HCT116 (cell line): ENCODE measurements at regions not wholly inside any gene's neighbourhood (a gene's known extent, or its start where the extent isn't known, plus 50 kb on each side); places are given as distances from the start of the nearest gene placed in this dataset.

Experiments used
- ATAC-seq: fragments of 200-7000 bp; cut with Tn5 transposase; 2 replicates; pipeline ENCODE4 v1.9.1; 2020; ENCODE audit warnings: mild to moderate bottlenecking, moderate library complexity
- BruUV-seq: library from RNA; stranded (reverse); fragments of 400-500 nt; replicated peaks from 2 replicates; lab custom pipeline; 2021; lab: Mats Ljungman, UMichigan
- CTCF ChIA-PET: fragments of 300-600 bp; sonication (Branson Sonifier 250); formaldehyde crosslinking; loops from one replicate; lab custom pipeline; 2021; ENCODE audit warnings: antibody characterized with exemption; lab: Charles Lee
- POLR2A ChIA-PET: fragments of 300-600, 350-600 bp; sonication (Branson Sonifier 250); formaldehyde crosslinking; loops from one replicate; lab custom pipeline; 2021; ENCODE audit warnings: antibody characterized with exemption; lab: Charles Lee
- RAD21 ChIA-PET, 2 experiments: fragments of 300-600 bp; sonication (Branson Sonifier 250); formaldehyde crosslinking; loops; one replicate each; lab custom pipeline; 2023; ENCODE audit warnings: low total read pairs in 2 of 2; ENCODE audit not compliant: uncharacterized antibody in 2 of 2, unreplicated experiment in 2 of 2, low non-redundant PET in 1 of 2; lab: Charles Lee
- DNase-seq: peaks from one replicate; pipeline ENCODE4 v3.0.0-alpha.2; 2010; ENCODE audit warnings: low read depth, low spot score
- H2AFZ ChIP-seq: fragments of 200-600 bp; shearing (Covaris generic), sonication (generic); 2 replicates; pipeline ENCODE4 v1.6.1; 2017; ENCODE audit warnings: low read depth, mixed run types, mixed read lengths, antibody characterized with exemption, low read length; ENCODE audit not compliant: poor library complexity, severe bottlenecking
- H3K27ac ChIP-seq: 2 replicates; pipeline ENCODE4 v1.5.1; 2012; ENCODE audit warnings: low read depth, low read length
- H3K27me3 ChIP-seq: fragments of 200-600 bp; sonication (generic); 2 replicates; pipeline ENCODE4 v1.6.1; 2016; ENCODE audit warnings: mixed run types, low read length, mixed read lengths; ENCODE audit not compliant: insufficient read depth
- H3K36me3 ChIP-seq, 2 experiments: fragments of 200-500 bp in 1 of 2; fragments of 200-600 bp in 1 of 2; sonication (Bioruptor generic) in 1 of 2; sonication (generic) in 1 of 2; 2 replicates each; pipeline versions ENCODE4 v1.5.1 to v1.6.1; 2014 to 2016; ENCODE audit warnings: low read length in 2 of 2, inconsistent platforms in 1 of 2, mixed read lengths in 1 of 2, mixed run types in 1 of 2; ENCODE audit not compliant: insufficient read depth in 2 of 2, control insufficient read depth in 1 of 2
- H3K4me1 ChIP-seq, 2 experiments: fragments of 200-600 bp in 1 of 2; sonication (generic) in 1 of 2; 2 replicates each; pipeline versions ENCODE4 v1.5.1 to v1.6.1; 2012 to 2017; ENCODE audit warnings: low read length in 2 of 2, inconsistent platforms in 1 of 2, mild to moderate bottlenecking in 1 of 2, mixed read lengths in 1 of 2, mixed run types in 1 of 2, moderate library complexity in 1 of 2; ENCODE audit not compliant: insufficient read depth in 2 of 2, control insufficient read depth in 1 of 2
- H3K4me2 ChIP-seq: fragments of 200-600 bp; sonication (generic); 2 replicates; pipeline ENCODE4 v1.6.1; 2017; ENCODE audit warnings: mixed run types, low read length, mixed read lengths
- H3K4me3 ChIP-seq, 2 experiments: fragments of 200-600 bp in 1 of 2; sonication (generic) in 1 of 2; replicated peaks in 1 of 2; 2 replicates each; pipeline ENCODE4 v1.5.1; 2011 to 2016; ENCODE audit warnings: low read length in 2 of 2, control low read depth in 1 of 2, low read depth in 1 of 2, mild to moderate bottlenecking in 1 of 2, mixed read lengths in 1 of 2, mixed run types in 1 of 2
- H3K79me2 ChIP-seq: fragments of 200-600 bp; sonication (generic); 2 replicates; pipeline ENCODE4 v1.6.1; 2017; ENCODE audit warnings: mild to moderate bottlenecking, mixed run types, low read length, moderate library complexity, mixed read lengths; ENCODE audit not compliant: insufficient read depth
- H3K9ac ChIP-seq: fragments of 200-600 bp; sonication (generic); 2 replicates; pipeline ENCODE4 v1.6.1; 2016; ENCODE audit warnings: low read length, mixed read lengths
- H3K9me2 ChIP-seq: fragments of 200-600 bp; sonication (generic), shearing (Covaris generic); 2 replicates; pipeline ENCODE4 v1.6.1; 2017; ENCODE audit warnings: mixed run types, mild to moderate bottlenecking, moderate library complexity; ENCODE audit not compliant: insufficient read depth
- H3K9me3 ChIP-seq, 2 experiments: fragments of 200-500 bp in 1 of 2; fragments of 200-600 bp in 1 of 2; sonication (Bioruptor generic) in 1 of 2; sonication (generic) in 1 of 2; 2 replicates each; pipeline ENCODE4 v1.6.1; 2014 to 2017; ENCODE audit warnings: low read length in 2 of 2, mixed read lengths in 2 of 2, inconsistent platforms in 1 of 2, low read depth in 1 of 2, mild to moderate bottlenecking in 1 of 2, mixed run types in 1 of 2, moderate library complexity in 1 of 2; ENCODE audit not compliant: control insufficient read depth in 1 of 2, insufficient read depth in 1 of 2
- H4K20me1 ChIP-seq: fragments of 200-600 bp; sonication (generic), shearing (Covaris generic); 2 replicates; pipeline ENCODE4 v1.6.1; 2017; ENCODE audit warnings: mixed run types, mild to moderate bottlenecking, moderate library complexity; ENCODE audit not compliant: insufficient read depth
- ATF3 ChIP-seq: IDR thresholded peaks from 2 replicates; pipeline ENCODE4 v1.6.1; 2012
- CEBPB ChIP-seq: IDR thresholded peaks from 2 replicates; pipeline ENCODE4 v1.6.1; 2012; ENCODE audit warnings: low read depth
- CTCF ChIP-seq, 3 experiments: fragments of 200-600 bp in 1 of 3; sonication (generic) in 1 of 3; IDR thresholded peaks in 2 of 3; conservative IDR thresholded peaks in 1 of 3; 2 replicates each; pipeline ENCODE4 v1.5.1; 2012 to 2017; ENCODE audit warnings: low read depth in 2 of 3, low read length in 2 of 3, antibody characterized with exemption in 1 of 3, borderline replicate concordance in 1 of 3, control low read depth in 1 of 3, mild to moderate bottlenecking in 1 of 3, mixed read lengths in 1 of 3, mixed run types in 1 of 3, moderate library complexity in 1 of 3; ENCODE audit not compliant: insufficient read depth in 1 of 3
- EGR1 ChIP-seq: IDR thresholded peaks from 2 replicates; pipeline ENCODE4 v1.6.1; 2012; ENCODE audit warnings: low read depth
- FOSL1 ChIP-seq: IDR thresholded peaks from 2 replicates; pipeline ENCODE4 v1.6.1; 2012; ENCODE audit warnings: low read depth
- JUND ChIP-seq: IDR thresholded peaks from 2 replicates; pipeline ENCODE4 v1.6.1; 2012
- MAX ChIP-seq: IDR thresholded peaks from 2 replicates; pipeline ENCODE4 v1.6.1; 2012
- POLR2A ChIP-seq: IDR thresholded peaks from 2 replicates; pipeline ENCODE4 v1.7.0; 2011; ENCODE audit warnings: borderline replicate concordance; ENCODE audit not compliant: insufficient read depth, insufficient read length; ENCODE audit errors: extremely low read depth
- RAD21 ChIP-seq: IDR thresholded peaks from 2 replicates; pipeline ENCODE4 v1.6.1; 2012; ENCODE audit warnings: low read depth, mild to moderate bottlenecking
- SRF ChIP-seq: IDR thresholded peaks from 2 replicates; pipeline ENCODE4 v1.6.1; 2012; ENCODE audit warnings: low read depth
- TCF7L2 ChIP-seq: IDR thresholded peaks from 2 replicates; pipeline ENCODE4 v1.7.0; 2011; ENCODE audit warnings: borderline replicate concordance, inconsistent platforms; ENCODE audit not compliant: insufficient read depth, insufficient read length; ENCODE audit errors: extremely low read depth
- ZFX ChIP-seq: fragments of 450-650 bp; IDR thresholded peaks from 2 replicates; pipeline ENCODE4 v1.6.1; 2017
- intact Hi-C: fragments of 100-400 bp; cut with micrococcal nuclease; formaldehyde crosslinking; loops from 2 replicates; pipeline ENCODE4 v1.10.0; 2022

- no peak for ATAC-seq
- no TSS peak for BruUV-seq
- Histone ChIP-seq H3K27ac (no peak overlapping the region), H3K79me2 (no peaks in the 10 kb centered on the region), H3K4me2 (no peak overlapping the region), H2AFZ (no peak overlapping the region), H3K27me3 (no peaks in the 10 kb centered on the region), H3K36me3 (no peaks in the 10 kb centered on the region), H3K9me2 (no peaks in the 10 kb centered on the region), H3K4me3 (no peak overlapping the region), H3K9me3 (peaks cover 0 to 5% of the 10 kb centered on the region in 2 experiments; a peak in 2 of 4 replicates), H4K20me1 (no peaks in the 10 kb centered on the region), H3K9ac (no peak overlapping the region), H3K4me1 (no peaks in the 10 kb centered on the region)
- CTCF ChIA-PET: no interaction called here
- RAD21 ChIA-PET: no interaction called here
- intact Hi-C loops: no loop called here
- no peak for DNase-seq
- POLR2A ChIA-PET: no interaction called here
- no peak for TF ChIP-seq FOSL1
- no peak for TF ChIP-seq CEBPB
- no peak for TF ChIP-seq POLR2A
- no peak for TF ChIP-seq TCF7L2
- TF ChIP-seq MAX: no peak
- TF ChIP-seq JUND: no peak
- TF ChIP-seq ZFX: no peak
- TF ChIP-seq SRF: no peak
- TF ChIP-seq ATF3: no peak
- TF ChIP-seq RAD21: no peak
- TF ChIP-seq EGR1: no peak
- no peak for TF ChIP-seq CTCF (IDR thresholded peaks at IDR 0.05 in 2 of 3, conservative IDR thresholded peaks at IDR 0.05 in 1 of 3; ENCODE audit: borderline replicate concordance in 1 of 3, insufficient read depth in 1 of 3, low read depth in 2 of 3, low read length in 2 of 3)
Measured at GRCh38 chr9:26221290-26221689, 543.0 kb upstream of the TUSC1 start.
